Karpas-422 (cell line): ENCODE measurements at regions not wholly inside any gene's neighbourhood (a gene's known extent, or its start where the extent isn't known, plus 50 kb on each side); places are given as distances from the start of the nearest gene placed in this dataset.

ENCODE experiments used
- DNase-seq: peaks from one replicate; pipeline ENCODE4 v3.0.0-alpha.2; 2015
- H2AFZ ChIP-seq: fragments of 200-600 bp; sonication (generic); 2 replicates; pipeline ENCODE4 v1.6.1; 2014; ENCODE audit warnings: antibody characterized with exemption, low read length, mixed read lengths
- H3K27ac ChIP-seq: fragments of 200-600 bp; sonication (generic); 2 replicates; pipeline ENCODE4 v1.5.1; 2014; ENCODE audit warnings: mild to moderate bottlenecking, low read length, moderate library complexity
- H3K27me3 ChIP-seq: fragments of 200-600 bp; sonication (generic); 2 replicates; pipeline ENCODE4 v1.6.1; 2014; ENCODE audit warnings: low read length, mixed read lengths
- H3K36me3 ChIP-seq: fragments of 200-600 bp; sonication (generic); 2 replicates; pipeline ENCODE4 v1.6.1; 2014; ENCODE audit warnings: low read length, mixed read lengths; ENCODE audit not compliant: insufficient read depth
- H3K4me1 ChIP-seq: fragments of 200-600 bp; sonication (generic); 2 replicates; pipeline ENCODE4 v1.6.1; 2014; ENCODE audit warnings: mild to moderate bottlenecking, low read length, mixed read lengths
- H3K4me2 ChIP-seq: fragments of 200-600 bp; sonication (generic); 2 replicates; pipeline ENCODE4 v1.6.1; 2014; ENCODE audit warnings: low read length, low read depth, mild to moderate bottlenecking; ENCODE audit not compliant: poor library complexity, severe bottlenecking
- H3K4me3 ChIP-seq: fragments of 200-600 bp; sonication (generic); 2 replicates; pipeline ENCODE4 v1.5.1; 2014; ENCODE audit warnings: mild to moderate bottlenecking, antibody characterized with exemption, low read length, mixed read lengths
- H3K79me2 ChIP-seq: fragments of 200-600 bp; sonication (generic); 2 replicates; pipeline ENCODE4 v1.6.1; 2014; ENCODE audit warnings: mild to moderate bottlenecking, low read length, mixed read lengths
- H3K9ac ChIP-seq: fragments of 200-600 bp; sonication (generic); 2 replicates; pipeline ENCODE4 v1.6.0; 2014; ENCODE audit warnings: low read length
- H3K9me2 ChIP-seq: fragments of 200-600 bp; sonication (generic), shearing (Covaris generic); replicated peaks from 2 replicates; pipeline ENCODE4 v1.6.0; 2014; ENCODE audit warnings: mild to moderate bottlenecking, low read length, moderate library complexity; ENCODE audit not compliant: insufficient read depth
- H3K9me3 ChIP-seq: fragments of 300-700, 200-600 bp; sonication (generic); 2 replicates; pipeline ENCODE4 v1.6.1; 2014; ENCODE audit warnings: low read length, mixed read lengths
- H4K20me1 ChIP-seq: fragments of 200-600 bp; sonication (generic); 2 replicates; pipeline ENCODE4 v1.6.1; 2014; ENCODE audit warnings: mild to moderate bottlenecking, antibody characterized with exemption, low read length, low read depth; ENCODE audit not compliant: insufficient read depth

DNA sequence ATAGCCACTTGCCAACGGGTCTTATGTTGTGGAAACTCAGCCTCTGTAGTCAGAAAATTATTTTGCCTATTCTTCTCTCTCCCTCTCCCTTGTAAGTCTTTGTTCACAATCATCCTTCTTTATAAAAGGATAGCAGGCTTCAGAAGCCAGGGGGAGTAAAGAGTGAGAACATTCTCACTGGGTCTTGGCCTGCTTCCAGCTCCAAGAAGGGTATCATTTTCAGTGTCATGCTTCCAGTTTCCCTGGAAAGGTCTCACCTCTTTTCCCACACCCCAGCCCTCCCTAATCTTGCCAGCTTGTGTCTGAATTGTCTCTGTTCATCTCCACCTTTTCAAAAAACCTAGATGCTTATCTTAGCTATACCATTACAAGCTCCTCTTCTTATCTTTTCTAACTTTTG is 346.2 kb upstream of the LRRC7 start:
- Histone ChIP-seq H3K36me3 (no peaks in the 10 kb centered on the region), H3K4me3 (no peak overlapping the region), H2AFZ (no peak overlapping the region), H3K9me3 (peaks cover 3% of the 10 kb centered on the region), H3K27me3 (no peaks in the 10 kb centered on the region), H3K4me2 (no peak overlapping the region), H4K20me1 (no peaks in the 10 kb centered on the region), H3K9me2 (no peaks in the 10 kb centered on the region), H3K27ac (no peak overlapping the region), H3K9ac (no peak overlapping the region), H3K4me1 (no peaks in the 10 kb centered on the region), H3K79me2 (no peaks in the 10 kb centered on the region)
- DNase-seq, result no peak

DNA sequence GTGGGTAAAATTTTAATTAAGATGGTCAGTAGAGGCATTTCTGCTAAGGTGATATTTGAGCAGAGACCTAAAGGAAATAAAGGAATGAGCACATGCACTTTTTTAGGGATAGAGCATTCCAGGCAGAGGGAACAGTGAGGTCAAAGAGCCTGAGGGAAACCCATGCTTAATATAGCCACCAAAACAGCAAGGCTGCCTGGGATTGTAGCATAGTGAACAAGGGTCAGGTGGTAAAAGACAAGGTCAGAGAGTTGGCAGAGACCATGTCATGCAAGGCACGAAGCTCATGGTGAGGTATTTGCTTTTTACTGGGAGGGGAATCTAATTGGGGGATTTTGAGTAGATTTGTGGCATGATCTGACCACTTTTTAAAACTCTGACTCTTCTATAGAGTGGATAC is 344.6 kb upstream of the LRRC7 start:
- Histone ChIP-seq H3K4me1 (no peaks in the 10 kb centered on the region), H3K27ac (no peak overlapping the region), H2AFZ (no peak overlapping the region), H3K79me2 (no peaks in the 10 kb centered on the region), H3K4me2 (no peak overlapping the region), H3K27me3 (no peaks in the 10 kb centered on the region), H3K4me3 (no peak overlapping the region), H4K20me1 (no peaks in the 10 kb centered on the region), H3K9me3 (peaks cover 5% of the 10 kb centered on the region), H3K9me2 (no peaks in the 10 kb centered on the region), H3K36me3 (no peaks in the 10 kb centered on the region), H3K9ac (no peak overlapping the region)
- no peak for DNase-seq

DNA sequence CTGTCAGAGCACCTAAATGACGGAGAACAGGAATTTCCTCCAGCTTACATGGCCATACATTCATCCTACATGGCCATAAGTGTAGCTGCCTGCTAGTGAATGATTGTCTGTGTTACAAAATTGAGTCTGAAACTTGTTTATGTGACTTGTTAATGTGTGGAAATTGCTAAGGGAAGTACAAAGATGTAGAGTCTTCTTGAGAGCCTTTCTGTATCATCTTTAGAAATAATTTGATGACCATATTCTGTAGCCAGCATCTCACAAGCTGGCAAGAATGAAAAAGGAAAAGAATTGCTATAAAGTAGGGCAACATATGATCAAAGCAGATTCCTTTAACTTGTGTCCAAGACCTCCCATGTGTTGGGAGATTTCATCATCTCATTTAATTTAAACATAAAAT is 339.2 kb upstream of the LRRC7 start:
- no peak overlapping the region for H2AFZ ChIP-seq
- no peaks in the 10 kb centered on the region for H3K27me3 ChIP-seq
- H3K4me2 ChIP-seq, result no peak overlapping the region
- no peaks in the 10 kb centered on the region for H3K79me2 ChIP-seq
- H3K9ac ChIP-seq, result no peak overlapping the region
- H4K20me1 ChIP-seq, result no peaks in the 10 kb centered on the region
- no peak overlapping the region for H3K4me3 ChIP-seq
- no peaks in the 10 kb centered on the region for H3K9me2 ChIP-seq
- no peaks in the 10 kb centered on the region for H3K4me1 ChIP-seq
- H3K27ac ChIP-seq, result no peak overlapping the region
- DNase-seq, result no peak
- 0 out of 2 replicates have a peak, but pooled peaks cover 5% of the 10 kb centered on the region for H3K9me3 ChIP-seq
- H3K36me3 ChIP-seq, result no peaks in the 10 kb centered on the region

DNA sequence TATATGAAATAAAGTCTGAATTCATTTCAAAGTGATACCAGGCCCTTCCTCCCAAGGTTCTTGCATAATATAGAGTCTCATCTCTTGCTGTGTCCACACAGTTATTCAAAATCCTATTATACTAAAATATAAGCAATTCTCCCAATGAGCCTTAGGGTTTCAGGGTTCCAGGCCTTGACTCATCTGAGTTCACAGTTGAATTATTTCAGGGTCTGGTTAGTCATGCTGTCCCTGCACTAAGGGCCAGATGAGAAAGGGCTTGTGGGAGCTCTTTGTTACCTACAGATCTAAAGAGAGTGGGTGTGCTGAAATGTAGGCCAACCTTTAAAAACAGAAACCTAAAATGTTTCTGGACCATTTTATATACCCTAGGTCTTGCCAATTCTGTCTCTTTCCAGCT is 337.5 kb upstream of the LRRC7 start:
- Histone ChIP-seq H3K79me2 (no peaks in the 10 kb centered on the region), H3K27ac (no peak overlapping the region), H3K36me3 (no peaks in the 10 kb centered on the region), H3K4me1 (no peaks in the 10 kb centered on the region), H3K9me3 (0 out of 2 replicates have a peak, but pooled peaks cover 5% of the 10 kb centered on the region), H3K4me2 (no peak overlapping the region), H2AFZ (no peak overlapping the region), H3K9me2 (no peaks in the 10 kb centered on the region), H3K4me3 (no peak overlapping the region), H4K20me1 (no peaks in the 10 kb centered on the region), H3K9ac (no peak overlapping the region), H3K27me3 (no peaks in the 10 kb centered on the region)
- no peak for DNase-seq

DNA sequence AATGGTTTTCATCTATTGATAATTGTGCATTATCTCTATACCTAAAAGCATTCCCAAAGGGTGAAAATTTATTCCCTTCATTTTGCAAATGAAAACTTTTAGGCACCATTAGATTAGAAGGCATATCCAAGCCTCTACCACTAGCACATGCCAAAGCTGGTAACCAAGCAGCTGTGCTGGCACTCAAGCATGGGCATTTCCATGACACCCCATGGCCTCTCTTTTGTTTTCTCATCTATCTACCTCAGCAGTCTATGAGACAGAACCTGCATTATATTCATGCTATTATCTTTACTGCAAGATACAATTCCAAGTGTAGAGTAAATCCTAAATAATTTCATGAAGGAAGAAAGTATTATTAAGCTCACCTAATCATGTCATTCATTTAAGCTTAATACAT is 334.3 kb upstream of the LRRC7 start:
- Histone ChIP-seq H4K20me1 (no peaks in the 10 kb centered on the region), H3K36me3 (no peaks in the 10 kb centered on the region), H3K9me3 (no peaks in the 10 kb centered on the region; the same call in 1 of the 2 replicates), H3K4me2 (no peak overlapping the region), H3K4me3 (no peak overlapping the region), H3K27me3 (no peaks in the 10 kb centered on the region), H3K27ac (no peak overlapping the region), H3K4me1 (no peaks in the 10 kb centered on the region), H3K9ac (no peak overlapping the region), H2AFZ (no peak overlapping the region), H3K9me2 (no peaks in the 10 kb centered on the region), H3K79me2 (no peaks in the 10 kb centered on the region)
- DNase-seq, result no peak

DNA sequence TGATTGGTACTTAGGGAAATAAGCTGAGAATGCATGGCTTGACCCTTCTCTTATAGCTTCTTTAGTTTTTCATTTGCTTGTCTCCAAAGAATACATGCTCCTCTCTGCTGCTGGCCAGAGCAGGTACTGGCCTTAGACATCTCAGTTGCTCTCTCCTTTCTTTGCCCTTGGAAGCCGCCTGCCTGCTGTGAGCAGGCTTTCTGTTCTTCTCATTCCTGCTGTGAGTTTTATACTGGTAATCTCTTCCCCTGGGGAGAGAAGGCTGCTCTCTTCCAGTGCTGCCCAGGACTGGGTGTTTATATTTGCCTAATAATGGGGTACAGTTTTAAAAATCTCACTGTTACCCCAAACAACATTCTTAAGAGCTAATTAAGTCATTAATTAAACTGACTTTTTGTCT is 323.5 kb upstream of the LRRC7 start:
- H3K9me2 ChIP-seq, result no peaks in the 10 kb centered on the region
- H3K9me3 ChIP-seq, result no peaks in the 10 kb centered on the region
- no peak overlapping the region for H3K4me2 ChIP-seq
- no peaks in the 10 kb centered on the region for H3K36me3 ChIP-seq
- no peak overlapping the region for H3K27ac ChIP-seq
- H3K4me3 ChIP-seq, result no peak overlapping the region
- H2AFZ ChIP-seq, result no peak overlapping the region
- no peaks in the 10 kb centered on the region for H3K79me2 ChIP-seq
- H3K9ac ChIP-seq, result no peak overlapping the region
- no peaks in the 10 kb centered on the region for H4K20me1 ChIP-seq
- DNase-seq, result no peak
- no peaks in the 10 kb centered on the region for H3K4me1 ChIP-seq
- H3K27me3 ChIP-seq, result no peaks in the 10 kb centered on the region

DNA sequence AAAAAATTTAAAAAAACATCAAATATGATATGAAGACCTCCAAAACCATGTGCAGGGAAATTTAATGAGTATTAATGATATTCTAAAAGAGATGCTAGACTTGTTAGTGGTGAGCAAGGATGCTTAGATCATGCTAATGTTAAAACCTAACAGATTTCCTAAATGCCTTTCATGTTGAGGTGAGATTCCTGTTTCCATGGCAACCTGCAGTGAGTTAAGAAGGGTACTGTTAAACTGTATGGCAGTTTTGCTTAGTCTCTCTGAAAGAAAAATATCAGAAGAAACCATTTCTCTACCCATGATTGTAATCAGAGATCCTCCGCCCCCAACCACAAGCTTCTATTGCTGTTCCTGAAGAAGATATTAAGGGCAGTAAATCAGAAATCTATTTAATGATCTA is 321.6 kb upstream of the LRRC7 start:
- H3K4me3 ChIP-seq, result no peak overlapping the region
- H3K9ac ChIP-seq, result no peak overlapping the region
- H3K4me1 ChIP-seq, result no peaks in the 10 kb centered on the region
- H3K27ac ChIP-seq, result no peak overlapping the region
- DNase-seq, result no peak
- no peaks in the 10 kb centered on the region for H3K9me2 ChIP-seq
- H3K27me3 ChIP-seq, result no peaks in the 10 kb centered on the region
- no peaks in the 10 kb centered on the region for H3K9me3 ChIP-seq
- H2AFZ ChIP-seq, result no peak overlapping the region
- no peak overlapping the region for H3K4me2 ChIP-seq
- no peaks in the 10 kb centered on the region for H3K79me2 ChIP-seq
- no peaks in the 10 kb centered on the region for H3K36me3 ChIP-seq
- H4K20me1 ChIP-seq, result no peaks in the 10 kb centered on the region

DNA sequence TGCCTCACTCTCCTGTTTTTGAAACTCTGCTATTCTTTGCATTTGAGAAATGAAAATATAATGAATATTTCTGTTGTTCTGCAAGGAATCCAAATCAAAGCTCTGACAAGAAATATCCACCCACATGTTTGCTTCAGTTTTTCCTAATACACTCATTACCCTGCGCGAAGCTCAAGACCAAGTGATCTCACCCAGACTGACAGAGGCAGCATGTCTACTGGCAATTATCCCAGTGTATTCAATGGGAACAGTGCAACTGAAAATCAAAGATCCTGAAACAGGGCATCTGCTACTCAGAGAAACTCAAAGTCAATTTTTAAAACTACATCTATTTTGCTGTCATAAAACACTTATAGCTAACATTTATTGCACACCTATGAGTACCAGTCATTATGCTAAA is 321.0 kb upstream of the LRRC7 start:
- Histone ChIP-seq H3K36me3 (no peaks in the 10 kb centered on the region), H3K4me3 (no peak overlapping the region), H3K27me3 (no peaks in the 10 kb centered on the region), H4K20me1 (no peaks in the 10 kb centered on the region), H3K9me3 (no peaks in the 10 kb centered on the region), H3K4me1 (no peaks in the 10 kb centered on the region), H2AFZ (no peak overlapping the region), H3K27ac (no peak overlapping the region), H3K9me2 (no peaks in the 10 kb centered on the region), H3K79me2 (no peaks in the 10 kb centered on the region), H3K9ac (no peak overlapping the region), H3K4me2 (no peak overlapping the region)
- no peak for DNase-seq

DNA sequence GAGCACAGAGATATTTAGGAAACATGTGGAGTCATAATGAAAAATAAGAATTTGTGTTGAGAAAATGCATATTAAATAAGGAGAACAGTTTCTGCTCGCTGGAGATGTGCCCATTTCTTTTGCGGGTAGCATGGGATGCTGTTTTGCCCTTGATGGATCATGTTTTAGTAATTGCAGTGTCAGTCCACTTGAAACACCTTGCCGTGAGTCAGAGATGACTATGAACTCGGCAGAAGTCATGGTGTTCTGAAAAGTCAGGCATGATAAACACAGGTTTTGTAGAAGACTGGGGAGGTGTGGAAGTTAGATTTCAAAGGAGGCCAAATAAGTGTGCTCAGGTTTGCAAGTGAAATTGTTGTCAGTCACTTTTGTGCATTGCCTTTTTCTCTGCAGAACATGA is 315.0 kb upstream of the LRRC7 start:
- no peaks in the 10 kb centered on the region for H4K20me1 ChIP-seq
- H3K27me3 ChIP-seq, result no peaks in the 10 kb centered on the region
- H3K4me3 ChIP-seq, result no peak overlapping the region
- 0 out of 2 replicates have a peak, but pooled peaks cover 3% of the 10 kb centered on the region for H3K9me3 ChIP-seq
- no peaks in the 10 kb centered on the region for H3K79me2 ChIP-seq
- no peaks in the 10 kb centered on the region for H3K9me2 ChIP-seq
- no peak overlapping the region for H3K4me2 ChIP-seq
- DNase-seq, result no peak
- no peak overlapping the region for H3K9ac ChIP-seq
- H3K4me1 ChIP-seq, result no peaks in the 10 kb centered on the region
- no peak overlapping the region for H2AFZ ChIP-seq
- no peak overlapping the region for H3K27ac ChIP-seq
- no peaks in the 10 kb centered on the region for H3K36me3 ChIP-seq
